GM21529 (cell line): ENCODE measurements at regions not wholly inside any gene's neighbourhood (a gene's known extent, or its start where the extent isn't known, plus 50 kb on each side); places are given as distances from the start of the nearest gene placed in this dataset.

ENCODE experiments used
- ATAC-seq: cut with Tn5 transposase; IDR thresholded peaks from one replicate; pipeline ENCODE4 v1.9.1; 2021; ENCODE audit not compliant: unreplicated experiment

DNA sequence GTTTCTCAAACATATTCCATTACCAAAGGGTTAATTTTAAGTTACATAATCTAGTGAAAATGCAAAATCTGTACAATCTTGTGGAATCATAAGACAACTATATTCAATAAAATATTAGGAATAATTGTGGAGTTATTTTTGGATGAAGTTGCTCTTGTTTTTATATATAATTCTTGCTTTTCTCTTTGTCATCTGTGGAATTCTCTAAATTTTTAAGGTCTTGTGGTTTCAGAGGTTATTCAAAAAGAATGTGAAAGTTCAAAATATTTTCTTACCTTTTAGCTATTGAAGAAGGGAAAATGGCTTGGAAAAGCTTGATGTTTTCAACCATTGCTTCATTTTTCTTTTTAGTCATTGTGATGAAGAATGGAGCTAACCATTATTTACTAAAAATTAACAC lies 552.1 kb downstream of the TFEC start:
- ATAC-seq = no peak

DNA sequence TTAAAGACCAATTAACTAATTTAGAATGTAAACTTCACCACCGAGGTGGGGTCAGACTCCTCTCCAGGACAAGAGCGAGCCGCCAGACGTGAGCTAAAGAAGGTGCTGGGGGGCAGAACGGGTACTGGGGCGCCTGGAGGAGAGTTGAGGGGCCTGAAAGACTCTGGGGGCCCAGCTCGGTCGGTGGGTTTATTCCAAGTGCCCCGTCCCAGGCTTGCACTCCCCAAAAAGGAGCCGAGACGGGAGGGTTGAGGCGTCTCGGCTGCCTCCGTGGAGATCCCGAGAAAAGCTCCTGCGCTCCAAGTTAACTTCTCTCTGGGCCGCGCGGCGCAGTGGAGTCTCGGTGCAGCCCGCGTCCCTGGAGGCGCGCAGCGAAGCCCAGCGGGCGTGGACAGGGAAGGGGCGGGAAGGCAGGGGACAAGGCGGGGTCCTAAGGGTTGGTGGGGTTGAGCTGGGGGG lies 553.3 kb downstream of the TFEC start:
- ATAC-seq = no peak

DNA sequence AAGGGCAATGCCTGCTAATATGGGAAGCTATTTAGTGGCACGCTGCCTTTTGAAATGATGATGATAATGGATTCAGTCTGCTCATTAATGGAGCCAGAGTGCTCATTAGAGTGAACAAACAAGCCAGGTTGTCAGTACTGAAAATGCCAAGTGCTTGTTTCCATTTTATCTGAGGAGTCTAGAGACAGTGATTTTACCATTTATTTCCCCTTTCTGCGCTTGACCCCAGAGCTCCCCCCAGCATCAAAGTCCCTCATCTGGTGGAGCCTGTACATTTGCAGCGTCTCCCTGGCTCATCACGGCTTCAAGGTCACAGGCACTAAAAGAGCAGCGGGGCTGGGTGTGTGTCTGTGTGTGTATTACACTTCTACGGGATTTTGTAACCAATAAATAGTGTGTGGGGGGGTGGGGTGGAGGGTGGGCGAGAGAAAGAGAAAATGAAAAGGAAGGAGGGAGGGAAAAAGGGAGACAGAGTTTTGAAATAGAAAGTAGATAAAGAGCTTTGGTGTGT lies 553.8 kb downstream of the TFEC start:
- no peak for ATAC-seq

DNA sequence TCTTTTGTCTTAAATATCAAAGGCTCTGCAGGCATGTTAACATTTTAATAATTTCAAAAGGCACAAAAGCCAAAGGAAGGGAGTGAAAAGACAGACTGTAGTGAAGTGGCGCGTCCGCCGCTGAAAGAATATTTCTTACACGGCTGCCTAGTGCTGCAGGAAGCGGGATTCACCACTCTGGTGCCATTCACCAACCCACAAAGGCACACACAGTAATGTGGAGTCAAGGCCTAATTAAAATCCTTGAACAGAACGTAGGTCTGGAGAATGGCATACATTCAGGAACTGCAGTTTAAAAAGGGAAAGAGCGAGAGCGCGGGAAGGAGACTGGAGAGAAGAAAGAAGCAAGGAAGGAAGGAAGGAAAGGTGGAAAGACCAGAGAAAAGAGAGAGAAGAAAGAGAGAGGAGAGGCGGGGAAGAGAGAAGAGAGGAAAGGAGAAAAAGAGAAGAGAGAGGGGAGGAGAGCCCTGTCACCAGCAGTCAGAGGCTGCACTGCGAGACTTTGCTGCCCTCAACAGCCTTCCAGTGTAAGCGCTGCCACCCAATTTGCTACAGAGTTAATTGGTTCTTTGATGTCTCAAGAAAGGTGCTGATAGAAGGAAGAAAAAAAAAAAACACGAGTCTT lies 554.0 kb downstream of the MDFIC start:
- ATAC-seq = no peak

DNA sequence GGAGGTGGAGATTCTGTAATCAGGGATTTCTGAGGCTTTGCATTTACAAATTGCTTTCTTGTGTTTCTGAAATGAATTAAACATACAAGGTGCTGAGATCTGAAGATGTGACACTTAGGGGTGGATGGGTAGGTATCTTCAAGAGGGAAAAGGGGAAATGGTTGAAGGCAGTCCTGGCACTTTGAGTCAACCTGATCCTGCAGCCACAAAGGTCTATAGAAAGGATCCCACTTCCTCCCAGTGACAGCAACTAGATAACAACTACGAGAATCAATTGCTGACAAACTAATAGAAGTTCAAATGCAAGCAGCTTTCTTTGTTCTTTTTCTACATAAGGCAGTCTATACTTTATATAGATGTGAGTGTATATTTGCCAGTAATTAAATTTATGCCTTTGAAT lies 553.3 kb downstream of the MDFIC start:
- no peak for ATAC-seq

DNA sequence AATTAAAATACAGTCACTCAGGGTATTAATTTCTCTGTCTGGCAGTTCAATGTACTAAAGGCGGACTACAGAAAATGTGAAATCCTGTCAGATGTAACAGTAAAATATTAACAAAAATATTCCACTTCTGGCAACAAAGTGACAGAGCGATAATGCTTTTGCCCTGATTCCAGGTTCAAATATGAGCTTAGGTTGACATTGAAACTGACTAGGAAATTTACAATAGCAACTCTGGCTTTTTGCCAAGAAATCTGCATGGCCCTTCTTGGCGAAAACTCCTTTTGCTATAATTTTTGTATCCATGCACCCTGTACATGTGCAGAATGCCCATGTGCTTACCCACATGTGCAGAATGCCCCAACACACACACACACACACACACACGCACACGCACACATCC lies 552.2 kb downstream of the MDFIC start:
- no peak for ATAC-seq

DNA sequence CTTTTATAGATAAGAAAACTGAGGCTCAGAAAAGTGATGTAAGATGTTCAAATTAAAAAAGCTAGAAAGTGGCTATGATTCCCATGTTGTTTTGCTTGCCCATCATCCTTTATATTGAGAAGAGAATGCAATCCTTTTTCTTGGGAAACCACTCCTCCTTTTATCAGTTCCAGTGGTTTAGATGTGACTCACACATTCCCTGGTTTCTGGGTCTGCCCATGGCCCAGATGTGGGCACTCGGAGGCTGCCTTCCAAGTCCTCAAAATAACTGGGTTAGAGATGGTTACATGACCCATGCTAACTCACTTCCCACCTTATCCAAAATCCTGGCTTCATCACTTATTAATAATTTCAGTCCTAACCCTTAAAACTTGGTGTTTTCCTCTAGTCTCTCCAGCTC lies 550.0 kb downstream of the MDFIC start:
- ATAC-seq = no peak

DNA sequence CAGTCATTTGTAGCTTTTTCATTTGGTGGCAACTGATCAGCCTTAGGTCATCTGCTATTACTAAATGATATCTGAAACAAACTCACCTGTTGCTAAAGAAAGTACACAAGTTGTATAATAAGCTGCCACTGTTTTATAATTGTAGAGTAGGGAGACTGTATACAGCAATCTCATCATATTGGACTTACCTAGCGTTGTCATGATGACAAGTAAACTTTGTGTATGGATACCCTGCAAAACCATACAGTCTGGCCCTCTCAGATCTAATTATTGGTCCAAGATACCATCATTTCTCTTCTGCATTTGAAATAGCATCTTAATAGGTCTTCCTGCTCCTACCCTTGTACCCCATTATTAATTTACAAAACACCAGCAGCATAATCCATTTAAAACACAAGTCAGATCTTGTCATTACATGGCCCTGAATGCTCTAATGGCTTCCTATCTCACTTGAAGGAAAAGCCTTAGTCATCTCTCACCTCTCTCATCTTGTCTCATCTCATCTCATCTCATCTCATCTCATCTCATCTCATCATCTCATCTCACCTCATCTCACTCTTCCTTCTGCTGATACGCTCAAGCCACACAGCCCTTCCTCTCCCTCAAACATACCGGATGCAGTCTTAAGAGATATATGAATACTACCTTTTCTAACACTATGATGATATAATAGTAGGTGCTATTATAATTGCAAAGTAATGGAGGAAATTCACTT lies 540.6 kb downstream of the MDFIC start:
- ATAC-seq = no peak

DNA sequence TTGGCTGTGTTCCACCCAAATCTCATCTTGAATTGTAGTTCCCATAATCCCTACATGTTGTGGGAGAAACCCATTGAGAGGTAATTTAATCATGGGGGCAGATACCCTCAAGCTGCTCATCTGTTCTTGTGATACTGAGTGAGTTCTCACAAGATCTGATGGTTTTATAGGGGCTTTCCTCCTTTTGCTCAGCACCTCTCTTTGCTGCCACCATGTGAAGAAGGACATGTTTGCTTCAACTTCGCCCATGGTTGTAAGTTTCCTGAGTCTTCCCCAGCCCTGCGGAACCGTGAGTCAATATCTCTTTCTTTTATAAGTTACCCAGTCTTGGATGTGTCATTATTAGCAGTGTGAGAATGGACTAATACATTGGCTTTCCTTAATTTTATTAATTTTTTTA lies 527.8 kb downstream of the MDFIC start:
- no peak for ATAC-seq

DNA sequence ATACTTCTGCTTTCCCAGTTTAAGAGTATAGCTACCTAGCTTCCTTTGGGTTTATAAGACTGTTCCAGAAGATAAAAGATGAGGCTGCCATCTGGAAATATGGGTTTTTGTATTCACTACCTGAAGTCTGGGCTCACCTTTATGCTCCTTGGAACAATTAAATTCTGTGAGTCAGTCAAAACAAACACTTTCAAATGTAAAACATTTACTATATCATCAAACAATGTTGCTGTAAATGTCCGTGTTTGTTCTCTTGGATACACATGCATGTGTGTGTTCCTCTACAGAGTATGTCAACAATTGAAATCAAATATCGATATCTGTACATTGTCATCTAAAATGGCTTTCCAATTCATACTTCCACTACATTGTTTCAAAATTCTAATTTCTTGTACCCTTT lies 525.6 kb downstream of the MDFIC start:
- no peak for ATAC-seq

DNA sequence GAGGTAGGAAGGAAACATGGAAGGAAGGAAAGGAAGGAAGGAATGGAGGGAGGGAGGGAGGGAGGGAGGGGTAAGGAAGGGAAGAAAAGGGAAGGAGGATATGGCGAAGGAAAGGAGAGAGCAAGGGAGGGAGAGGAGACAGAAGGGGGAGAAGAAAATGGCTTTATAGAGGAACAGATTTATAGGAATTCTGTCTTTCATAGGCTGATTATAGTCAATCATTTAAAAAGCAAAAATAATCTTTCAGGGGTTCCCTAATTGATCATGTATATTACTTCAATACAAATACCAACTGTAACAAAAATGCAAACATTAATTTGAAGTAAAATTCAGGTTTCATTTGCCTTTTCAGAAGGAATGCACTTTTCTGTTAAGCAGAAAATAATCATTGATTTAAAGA lies 519.1 kb downstream of the MDFIC start:
- ATAC-seq = no peak

DNA sequence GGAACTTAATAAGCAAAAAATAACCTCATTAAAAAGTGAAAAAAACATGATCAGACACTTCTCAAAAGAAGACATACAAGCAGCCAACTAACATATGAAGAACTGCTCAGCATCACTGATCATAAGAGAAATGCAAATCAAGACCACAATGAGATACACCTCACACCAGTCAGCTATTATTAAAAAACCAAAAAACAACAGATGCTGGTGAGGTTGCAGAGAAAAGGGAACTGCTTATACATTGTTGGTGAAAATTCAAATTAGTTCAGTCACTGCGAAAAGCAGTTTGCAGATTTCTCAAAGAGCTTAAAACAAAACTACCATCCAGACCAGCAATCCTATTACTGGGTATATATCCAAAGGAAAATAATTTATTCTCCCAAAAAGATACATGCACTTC lies 513.3 kb downstream of the MDFIC start:
- ATAC-seq = peak; percentile 84

DNA sequence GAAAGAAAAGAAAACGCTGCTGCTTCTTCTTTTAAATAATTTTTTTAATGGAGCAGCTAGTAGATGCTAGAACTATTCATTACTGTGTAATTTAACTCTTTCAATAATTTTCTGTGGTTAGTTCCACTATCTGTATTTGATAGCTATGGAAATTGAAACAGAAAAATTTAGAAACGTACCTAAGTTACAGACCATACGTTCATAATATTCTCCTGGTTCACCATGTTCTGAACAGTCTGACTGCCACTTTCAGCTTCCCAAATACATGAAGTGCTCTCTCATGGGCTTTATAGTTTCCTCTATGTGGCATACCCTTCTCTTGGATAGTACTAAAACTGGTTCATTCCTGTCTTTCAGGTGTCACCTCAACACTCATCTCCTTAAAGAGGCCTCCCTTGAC lies 508.0 kb downstream of the MDFIC start:
- ATAC-seq = no peak

DNA sequence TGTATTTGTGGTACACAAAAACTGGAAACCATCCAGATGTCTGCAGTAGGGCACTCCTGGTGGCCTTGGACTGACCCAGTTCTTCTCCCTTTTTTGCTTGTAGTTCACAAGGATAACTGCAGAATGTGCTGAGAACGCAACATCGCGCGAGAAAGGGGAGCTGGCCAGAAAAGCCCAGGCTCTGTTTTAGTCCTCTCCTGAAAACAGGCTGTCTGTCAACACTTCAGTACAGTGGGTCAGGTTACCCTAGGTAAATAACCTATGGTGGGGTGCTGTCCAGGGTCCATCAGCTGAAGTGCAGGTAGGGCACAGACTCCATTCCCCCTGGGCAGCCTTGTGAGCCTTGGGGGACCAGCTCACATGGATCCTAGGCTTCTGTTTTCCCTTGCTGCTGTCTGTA lies 495.8 kb downstream of the MDFIC start:
- ATAC-seq = no peak

DNA sequence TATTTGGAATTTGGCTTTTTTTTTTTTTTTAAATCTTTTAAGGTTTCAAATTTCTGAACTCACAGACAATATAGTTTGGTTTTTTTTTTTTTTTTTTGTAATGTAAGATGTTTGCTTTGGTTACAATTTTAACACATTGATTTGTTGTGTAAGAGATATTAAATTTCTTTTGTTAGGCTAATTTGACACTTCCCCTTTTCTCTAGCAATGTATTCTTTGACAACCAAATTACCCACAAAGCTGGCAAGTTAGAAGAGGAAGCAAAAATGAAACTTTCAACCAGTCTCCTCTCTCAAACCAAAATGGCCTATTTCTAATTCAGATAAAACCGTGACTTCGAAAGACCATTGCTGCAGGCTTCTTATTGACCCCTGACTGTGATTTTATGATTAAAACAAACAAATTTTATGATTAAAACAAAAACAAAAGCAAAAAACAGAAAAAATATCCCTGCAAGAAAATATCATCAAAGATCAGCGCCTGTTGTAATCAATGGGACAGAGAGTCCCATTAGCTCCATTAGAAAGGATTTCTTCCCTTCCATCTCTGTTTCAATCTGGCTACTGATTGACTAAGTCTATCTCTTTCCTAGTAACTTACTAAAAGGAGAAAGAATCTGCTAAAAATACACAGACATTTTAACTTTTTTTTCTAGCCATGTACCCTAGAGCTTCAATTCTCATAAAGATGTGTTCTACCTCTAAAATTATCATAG lies 489.2 kb downstream of the MDFIC start:
- ATAC-seq = peak; percentile 90

DNA sequence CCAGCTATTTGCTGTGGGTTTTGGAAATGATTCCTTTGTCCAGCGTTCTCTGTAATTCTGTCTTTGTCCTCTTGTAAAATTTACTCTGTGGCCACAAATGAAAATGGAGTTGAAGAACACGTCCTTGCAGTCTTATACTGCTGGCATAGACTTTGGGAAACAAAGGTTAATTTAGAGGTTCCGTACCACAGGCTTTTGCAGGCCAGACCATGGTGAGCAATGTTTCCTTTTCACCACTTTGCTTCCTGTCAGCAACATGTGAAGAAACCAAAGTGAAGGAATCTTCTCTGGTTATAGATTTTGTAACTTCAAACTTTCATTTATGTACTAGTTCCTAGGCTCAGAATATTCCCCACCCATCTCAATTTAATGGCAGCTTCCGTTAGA lies 488.5 kb downstream of the MDFIC start:
- ATAC-seq = peak; percentile 3

DNA sequence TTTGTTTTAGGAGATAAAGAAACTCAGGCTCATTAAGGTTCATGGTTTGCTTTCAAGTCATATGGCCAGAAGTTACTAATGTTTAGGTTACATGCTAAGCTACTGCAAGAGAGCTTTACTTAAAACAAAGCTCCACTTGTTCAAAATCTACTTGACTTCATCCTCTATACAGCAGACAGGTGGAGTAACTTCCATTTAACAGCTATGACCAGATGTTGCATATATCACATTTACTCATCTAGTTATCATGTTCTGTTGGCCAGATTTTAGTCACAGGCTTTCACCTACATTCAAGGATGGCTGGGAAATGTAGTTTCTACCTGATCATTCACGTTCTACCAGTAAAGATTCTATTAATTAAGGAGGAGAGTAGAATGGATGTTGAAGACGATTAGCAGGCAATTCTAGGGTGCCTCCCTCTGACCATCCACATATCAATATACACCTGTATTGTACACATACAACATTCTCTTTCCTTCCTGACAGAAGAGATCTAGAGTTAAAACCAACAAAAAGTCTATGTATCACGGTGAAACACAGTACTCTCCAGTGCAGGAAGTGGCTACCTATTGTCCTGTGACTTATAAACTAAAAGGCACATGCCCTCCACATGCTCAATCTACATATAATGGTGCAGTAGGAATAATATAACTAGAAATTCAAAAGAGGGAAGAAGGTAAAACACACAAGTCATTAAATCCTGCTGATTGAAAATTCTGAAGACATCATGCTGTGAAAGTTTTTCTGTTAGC lies 488.0 kb downstream of the MDFIC start:
- no peak for ATAC-seq

DNA sequence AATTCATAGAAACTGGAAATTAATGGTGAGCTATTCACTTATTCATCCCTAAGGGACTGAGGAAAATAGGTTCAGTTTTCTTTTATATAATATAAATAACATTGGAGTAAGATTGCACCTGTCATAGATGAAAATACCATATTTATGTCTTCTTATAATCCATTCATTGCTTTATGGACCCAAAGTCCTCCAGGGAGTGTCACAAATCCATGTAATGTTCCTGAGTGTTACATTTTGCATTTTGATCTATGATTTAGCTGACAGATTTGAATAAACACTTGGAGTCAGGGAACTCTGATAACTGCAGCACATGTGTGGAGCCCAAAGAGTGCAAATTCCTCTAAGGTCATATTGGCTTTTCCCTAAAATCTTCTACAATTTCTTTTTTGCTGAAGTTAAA lies 484.3 kb downstream of the MDFIC start:
- ATAC-seq = no peak

DNA sequence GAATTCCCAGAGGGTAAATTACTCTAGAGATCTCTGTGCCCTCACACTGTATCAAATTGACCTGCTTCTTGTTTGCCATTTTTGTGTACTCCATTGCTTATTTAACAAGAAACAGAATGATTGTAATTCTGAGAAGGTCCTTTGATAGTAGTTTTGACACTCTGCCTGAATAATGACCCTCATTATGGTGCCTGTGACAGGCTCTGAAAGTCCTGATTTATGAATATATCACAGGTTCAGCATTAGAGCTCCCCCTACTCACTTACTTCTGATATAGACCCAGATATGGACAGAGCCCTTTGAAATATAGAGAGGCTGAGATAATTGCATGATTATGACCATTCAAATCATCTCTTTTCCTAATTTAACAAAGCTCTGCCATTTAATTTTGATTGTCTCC lies 465.2 kb downstream of the MDFIC start:
- no peak for ATAC-seq

DNA sequence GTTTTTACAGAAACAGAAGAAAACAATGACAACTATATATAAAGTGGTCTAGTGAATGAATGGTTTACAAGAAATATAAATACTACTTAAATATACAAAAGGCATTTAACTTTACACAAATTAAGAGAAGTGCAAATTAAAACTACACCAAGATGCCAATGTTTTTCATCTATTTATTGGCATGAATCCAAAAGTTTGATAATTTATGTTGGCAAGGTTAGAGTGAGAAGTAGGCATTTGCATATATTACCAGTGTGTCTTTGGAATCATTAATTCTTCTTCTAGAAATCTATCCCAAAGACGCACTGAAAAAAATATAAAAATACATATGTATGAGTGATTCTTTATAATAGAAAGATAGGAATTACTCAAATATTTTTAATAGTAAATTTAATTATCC lies 457.4 kb downstream of the MDFIC start:
- ATAC-seq = no peak

DNA sequence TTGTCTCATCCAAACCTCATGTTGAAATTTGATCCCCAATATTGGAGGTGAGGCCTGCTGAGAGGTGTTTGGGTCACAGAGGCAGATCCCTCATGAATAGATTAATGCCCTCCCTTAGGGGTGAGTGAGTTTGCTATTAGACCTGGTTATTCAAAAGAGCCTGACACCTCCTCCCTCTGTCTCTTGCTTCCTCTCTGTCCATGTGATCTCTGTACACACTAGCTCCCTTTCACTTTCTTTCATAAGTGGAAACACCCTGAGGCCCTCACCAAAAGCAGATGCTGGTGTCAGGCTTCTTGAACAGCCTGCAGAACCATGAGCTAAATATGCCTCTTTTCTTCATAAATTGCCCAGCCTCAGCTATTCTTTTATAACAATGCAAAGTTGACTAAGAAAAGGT lies 447.1 kb downstream of the MDFIC start:
- peak; percentile 47 for ATAC-seq
